ENCODE measurements at regions not wholly inside any gene's neighbourhood (a gene's known extent, or its start where the extent isn't known, plus 50 kb on each side); places are given as distances from the start of the nearest gene placed in this dataset.

GRCh38 chr12:17591005-17591681 is 498.9 kb downstream of the RERGL start:
- TF ChIP-seq, protein P1, sequence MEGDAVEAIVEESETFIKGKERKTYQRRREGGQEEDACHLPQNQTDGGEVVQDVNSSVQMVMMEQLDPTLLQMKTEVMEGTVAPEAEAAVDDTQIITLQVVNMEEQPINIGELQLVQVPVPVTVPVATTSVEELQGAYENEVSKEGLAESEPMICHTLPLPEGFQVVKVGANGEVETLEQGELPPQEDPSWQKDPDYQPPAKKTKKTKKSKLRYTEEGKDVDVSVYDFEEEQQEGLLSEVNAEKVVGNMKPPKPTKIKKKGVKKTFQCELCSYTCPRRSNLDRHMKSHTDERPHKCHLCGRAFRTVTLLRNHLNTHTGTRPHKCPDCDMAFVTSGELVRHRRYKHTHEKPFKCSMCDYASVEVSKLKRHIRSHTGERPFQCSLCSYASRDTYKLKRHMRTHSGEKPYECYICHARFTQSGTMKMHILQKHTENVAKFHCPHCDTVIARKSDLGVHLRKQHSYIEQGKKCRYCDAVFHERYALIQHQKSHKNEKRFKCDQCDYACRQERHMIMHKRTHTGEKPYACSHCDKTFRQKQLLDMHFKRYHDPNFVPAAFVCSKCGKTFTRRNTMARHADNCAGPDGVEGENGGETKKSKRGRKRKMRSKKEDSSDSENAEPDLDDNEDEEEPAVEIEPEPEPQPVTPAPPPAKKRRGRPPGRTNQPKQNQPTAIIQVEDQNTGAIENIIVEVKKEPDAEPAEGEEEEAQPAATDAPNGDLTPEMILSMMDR (IDR thresholded peaks at IDR 0.05; ENCODE audit: unreplicated experiment): no peak
- H3K4me3 Mint-ChIP-seq (ENCODE audit: unreplicated experiment): no peak overlapping the region
- no peaks in the 10 kb centered on the region for H3K36me3 Mint-ChIP-seq (ENCODE audit: low read depth, unreplicated experiment)
- H3K27me3 Mint-ChIP-seq (ENCODE audit: unreplicated experiment): no peaks in the 10 kb centered on the region
- no peaks in the 10 kb centered on the region for H3K9me3 Mint-ChIP-seq (ENCODE audit: unreplicated experiment)
- no peak for DNase-seq (ENCODE audit: low spot score)
- no peak overlapping the region for H3K27ac Mint-ChIP-seq (ENCODE audit: unreplicated experiment)
- H3K4me1 Mint-ChIP-seq (ENCODE audit: unreplicated experiment): no peaks in the 10 kb centered on the region

DNA sequence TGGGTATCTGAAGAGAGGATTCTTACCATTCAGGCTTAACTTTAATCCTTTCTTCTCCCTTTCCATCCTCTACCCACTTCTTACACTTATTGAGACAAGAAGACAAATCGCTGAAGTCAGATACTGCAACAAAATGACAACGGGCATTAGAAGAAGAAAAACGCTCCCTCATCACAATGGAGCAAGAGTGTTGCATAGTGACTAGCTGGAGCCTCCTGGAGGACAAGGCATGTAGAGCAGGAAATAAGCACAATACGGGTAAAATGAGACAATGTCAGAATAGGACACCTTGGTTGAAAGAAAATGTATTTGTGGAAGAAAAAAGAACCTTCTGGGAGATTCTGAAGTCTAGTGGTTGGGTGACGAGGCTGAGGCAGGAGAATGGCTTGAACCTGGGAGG is 501.0 kb downstream of the RERGL start:
- Mint-ChIP-seq H3K27me3 (ENCODE audit: unreplicated experiment) (no peaks in the 10 kb centered on the region), H3K4me3 (ENCODE audit: unreplicated experiment) (no peak overlapping the region), H3K36me3 (ENCODE audit: low read depth, unreplicated experiment) (no peaks in the 10 kb centered on the region), H3K4me1 (ENCODE audit: unreplicated experiment) (no peaks in the 10 kb centered on the region), H3K9me3 (ENCODE audit: unreplicated experiment) (no peaks in the 10 kb centered on the region), H3K27ac (ENCODE audit: unreplicated experiment) (no peak overlapping the region)
- DNase-seq (ENCODE audit: low spot score): peak; percentile 33
- TF ChIP-seq, protein P1 (IDR thresholded peaks at IDR 0.05; ENCODE audit: unreplicated experiment): no peak

DNA sequence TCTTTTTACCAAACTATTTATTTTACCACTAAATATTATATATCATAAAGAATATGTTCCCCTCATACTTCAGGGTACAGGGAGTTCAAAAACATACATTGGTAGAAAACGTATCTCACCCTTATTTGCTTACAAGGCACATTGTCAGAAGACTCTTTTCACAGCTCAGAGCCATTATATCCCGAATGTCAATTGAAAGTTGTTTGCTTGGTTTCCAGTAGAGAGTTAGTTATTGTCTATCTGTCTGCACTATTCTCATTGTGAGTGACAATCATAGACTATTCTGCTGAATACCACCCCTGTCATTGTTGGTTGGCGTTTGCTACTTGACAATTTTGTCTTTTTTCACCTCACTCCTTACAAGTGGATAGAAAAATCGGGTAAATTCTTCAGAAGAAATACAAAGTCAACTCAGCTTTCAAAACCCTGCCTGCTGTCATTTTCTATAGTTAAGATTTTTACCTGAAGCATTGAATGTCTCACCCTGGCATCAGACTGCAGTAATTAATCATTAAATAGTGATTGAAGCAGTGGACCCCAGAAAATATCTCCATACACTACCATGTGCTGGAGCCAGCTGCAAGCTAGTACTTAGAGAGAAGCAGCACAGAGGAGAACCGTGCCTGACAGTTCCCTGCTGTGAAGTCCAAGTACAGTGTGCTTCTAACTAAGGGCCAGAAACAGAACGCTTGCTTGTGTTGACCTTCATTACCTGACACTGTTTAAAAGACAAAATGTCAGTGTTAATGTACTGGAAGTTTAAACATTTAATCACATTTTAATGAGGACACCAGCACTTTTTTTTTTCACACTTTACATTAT is 510.6 kb downstream of the RERGL start:
- H3K27me3 Mint-ChIP-seq (ENCODE audit: unreplicated experiment): peaks cover 2% of the 10 kb centered on the region
- H3K4me3 Mint-ChIP-seq (ENCODE audit: unreplicated experiment): no peak overlapping the region
- TF ChIP-seq, protein P1 (IDR thresholded peaks at IDR 0.05; ENCODE audit: unreplicated experiment): no peak
- no peak overlapping the region for H3K27ac Mint-ChIP-seq (ENCODE audit: unreplicated experiment)
- DNase-seq (ENCODE audit: low spot score): no peak
- peaks cover 5% of the 10 kb centered on the region for H3K4me1 Mint-ChIP-seq (ENCODE audit: unreplicated experiment)
- no peaks in the 10 kb centered on the region for H3K9me3 Mint-ChIP-seq (ENCODE audit: unreplicated experiment)
- no peaks in the 10 kb centered on the region for H3K36me3 Mint-ChIP-seq (ENCODE audit: low read depth, unreplicated experiment)

DNA sequence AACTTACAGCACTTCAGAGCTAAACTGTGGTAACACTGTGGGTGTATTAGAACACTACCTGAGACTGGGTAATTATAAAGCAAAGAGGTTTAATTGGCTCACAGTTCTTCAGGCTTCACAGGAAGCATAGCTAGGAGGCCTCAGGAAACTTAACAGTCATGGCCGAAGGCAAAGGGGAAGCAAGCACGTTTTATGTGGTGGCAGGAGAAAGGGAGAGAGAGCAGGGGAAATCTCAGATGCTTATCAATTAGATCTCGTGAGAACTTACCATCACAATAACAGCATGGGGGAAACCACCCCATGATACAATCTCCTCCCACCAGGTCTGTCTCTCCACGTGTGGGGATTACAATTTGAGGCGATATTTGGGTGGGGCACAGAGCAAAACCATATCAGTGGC is 512.6 kb downstream of the RERGL start:
- no peak overlapping the region for H3K27ac Mint-ChIP-seq (ENCODE audit: unreplicated experiment)

More for the DNA sequence above, 512.6 kb downstream of the RERGL start:
- Mint-ChIP-seq H3K4me3 (ENCODE audit: unreplicated experiment) (no peak overlapping the region), H3K27me3 (ENCODE audit: unreplicated experiment) (peaks cover 2% of the 10 kb centered on the region), H3K36me3 (ENCODE audit: low read depth, unreplicated experiment) (no peaks in the 10 kb centered on the region), H3K9me3 (ENCODE audit: unreplicated experiment) (no peaks in the 10 kb centered on the region), H3K4me1 (ENCODE audit: unreplicated experiment) (peaks cover 5% of the 10 kb centered on the region)
- TF ChIP-seq, protein P1 (IDR thresholded peaks at IDR 0.05; ENCODE audit: unreplicated experiment): no peak
- no peak for DNase-seq (ENCODE audit: low spot score)
